Endothelial cell of umbilical vein (primary cell): ENCODE measurements at regions not wholly inside any gene's neighbourhood (a gene's known extent, or its start where the extent isn't known, plus 50 kb on each side); places are given as distances from the start of the nearest gene placed in this dataset.

Experiments
- BruUV-seq: library from RNA; stranded (reverse); fragments of 400-500 nt; replicated peaks from 2 replicates; lab custom pipeline; 2021; lab: Mats Ljungman, UMichigan
- CTCF ChIA-PET: fragments of 300-600, 350-600 bp; sonication (Branson Sonifier 250); formaldehyde crosslinking; loops from one replicate; lab custom pipeline; 2021; ENCODE audit warnings: antibody characterized with exemption, inconsistent platforms; lab: Charles Lee
- POLR2A ChIA-PET: fragments of 300-600, 350-600 bp; sonication (Branson Sonifier 250); formaldehyde crosslinking; loops from one replicate; lab custom pipeline; 2021; ENCODE audit warnings: antibody characterized with exemption, inconsistent platforms; lab: Charles Lee
- DNase-seq: peaks from one replicate; pipeline ENCODE4 v3.0.0-alpha.2; 2011; ENCODE audit warnings: low read depth, low spot score
- FAIRE-seq: peaks from 2 replicates; lab custom pipeline; 2011; peaks lifted over from hg19 to GRCh38; lab: Jason Lieb, UNC
- H2AFZ ChIP-seq: 2 replicates; pipeline ENCODE4 v1.6.0; 2012; ENCODE audit warnings: low read depth, low read length, control low read depth, inconsistent platforms
- H3K27ac ChIP-seq: 2 replicates; pipeline ENCODE4 v1.5.1; 2011; ENCODE audit warnings: low read depth, mild to moderate bottlenecking, control low read depth, low read length, moderate library complexity; ENCODE audit not compliant: insufficient read depth
- H3K27me3 ChIP-seq, 2 experiments: 2 replicates each; pipeline versions ENCODE4 v1.6.0 to v1.6.1; 2011; ENCODE audit warnings: low read length in 2 of 2, mixed read lengths in 1 of 2; ENCODE audit not compliant: control insufficient read depth in 2 of 2, insufficient read depth in 2 of 2
- H3K36me3 ChIP-seq, 2 experiments: 2 replicates in 1 of 2; 3 replicates in 1 of 2; pipeline ENCODE4 v1.5.1; 2011; ENCODE audit warnings: low read length in 2 of 2, mild to moderate bottlenecking in 1 of 2, moderate library complexity in 1 of 2; ENCODE audit not compliant: control insufficient read depth in 2 of 2, insufficient read depth in 2 of 2; ENCODE audit errors: extremely low read depth in 1 of 2
- H3K4me1 ChIP-seq: 3 replicates; pipeline ENCODE4 v1.5.1; 2011; ENCODE audit warnings: mild to moderate bottlenecking, low read length; ENCODE audit not compliant: control insufficient read depth, insufficient read depth; ENCODE audit errors: extremely low read depth
- H3K4me2 ChIP-seq: 2 replicates; pipeline ENCODE4 v1.6.1; 2011; ENCODE audit warnings: low read length, control low read depth, mixed read lengths; ENCODE audit not compliant: insufficient read depth
- H3K4me3 ChIP-seq, 3 experiments: fragments of 200-600 bp in 1 of 3; sonication (generic), shearing (Covaris generic) in 1 of 3; replicated peaks in 1 of 3; 2 replicates each; pipeline ENCODE4 v1.5.1; 2011 to 2016; ENCODE audit warnings: control low read depth in 3 of 3, low read length in 3 of 3, mild to moderate bottlenecking in 2 of 3, inconsistent platforms in 1 of 3, low read depth in 1 of 3, moderate library complexity in 1 of 3; ENCODE audit not compliant: insufficient read depth in 1 of 3
- H3K79me2 ChIP-seq: 2 replicates; pipeline ENCODE4 v1.6.0; 2012; ENCODE audit warnings: low read length, inconsistent platforms; ENCODE audit not compliant: control insufficient read depth, insufficient read depth
- H3K9ac ChIP-seq: replicated peaks from 2 replicates; pipeline ENCODE3; 2011; ENCODE audit warnings: low read length, control low read depth; ENCODE audit not compliant: insufficient read depth; ENCODE audit errors: extremely low read depth
- H3K9me1 ChIP-seq: replicated peaks from 3 replicates; pipeline ENCODE4 v1.6.0; 2011; ENCODE audit warnings: mild to moderate bottlenecking, low read length; ENCODE audit not compliant: control insufficient read depth, insufficient read depth; ENCODE audit errors: extremely low read depth
- H3K9me3 ChIP-seq: replicated peaks from 2 replicates; pipeline ENCODE4 v1.5.1; 2012; ENCODE audit warnings: low read length, inconsistent platforms; ENCODE audit not compliant: control insufficient read depth, insufficient read depth
- H4K20me1 ChIP-seq: replicated peaks from 2 replicates; pipeline ENCODE3; 2011; ENCODE audit warnings: mild to moderate bottlenecking, low read length; ENCODE audit not compliant: control insufficient read depth, insufficient read depth; ENCODE audit errors: extremely low read depth
- CTCF ChIP-seq, 2 donors: IDR thresholded peaks; 1 replicate in 1 of 2; 2 replicates in 1 of 2; pipeline ENCODE4 v1.5.1; 2011; ENCODE audit warnings: low read length in 2 of 2, mild to moderate bottlenecking in 2 of 2, moderate library complexity in 2 of 2, control low read depth in 1 of 2, inconsistent platforms in 1 of 2, low read depth in 1 of 2; ENCODE audit not compliant: insufficient read depth in 1 of 2; ENCODE audit errors: extremely low read depth in 1 of 2
- EZH2 ChIP-seq: IDR thresholded peaks from 2 replicates; pipeline ENCODE4 v1.6.1; 2012; ENCODE audit warnings: borderline replicate concordance, low read depth, mild to moderate bottlenecking, moderate library complexity, low read length, inconsistent platforms; ENCODE audit not compliant: severe bottlenecking
- FOS ChIP-seq: IDR thresholded peaks from 2 replicates; pipeline ENCODE4 v1.6.1; 2011; ENCODE audit warnings: mild to moderate bottlenecking, low read length, moderate library complexity, borderline replicate concordance; ENCODE audit not compliant: insufficient read depth
- GATA2 ChIP-seq: IDR thresholded peaks from 2 replicates; pipeline ENCODE4 v1.7.0; 2011; ENCODE audit warnings: low read depth, mild to moderate bottlenecking, moderate library complexity, mixed read lengths, low read length; ENCODE audit not compliant: insufficient read length, insufficient read depth
- JUN ChIP-seq: IDR thresholded peaks from 2 replicates; pipeline ENCODE4 v1.6.1; 2011; ENCODE audit warnings: borderline replicate concordance, low read depth; ENCODE audit not compliant: insufficient read length, insufficient read depth
- MYC ChIP-seq: IDR thresholded peaks from one replicate; pipeline ENCODE4 v1.6.1; 2011; ENCODE audit warnings: mild to moderate bottlenecking, low read depth, low read length
- POLR2A ChIP-seq: IDR thresholded peaks from 2 replicates; pipeline ENCODE4 v1.6.1; 2012; ENCODE audit warnings: low read depth, mild to moderate bottlenecking, control low read depth, low read length
- POLR2AphosphoS5 ChIP-seq: IDR thresholded peaks from 2 replicates; pipeline ENCODE4 v1.6.1; 2012; ENCODE audit warnings: low read depth, mild to moderate bottlenecking, control low read depth, low read length, moderate library complexity; ENCODE audit not compliant: insufficient read depth
- dilution Hi-C: fragments of 300-500 bp; cut with MboI; formaldehyde crosslinking; loops from one replicate; pipeline ENCODE4 v1.15.0; 2019; ENCODE audit warnings: low sequenced_read_pairs; ENCODE audit not compliant: extremely low pct_ligation_motif_present
- intact Hi-C: fragments of 100-400 bp; cut with micrococcal nuclease; formaldehyde crosslinking; loops from one replicate; pipeline ENCODE4 v1.10.0; 2022
- TF ChIP-seq, protein P1 (sequence below): IDR thresholded peaks from 2 replicates; pipeline ENCODE4 v1.6.1; 2011; ENCODE audit not compliant: insufficient read depth, insufficient read length

- DNase-seq (no peak), FAIRE-seq (peak; percentile 44)
- H3K4me1 ChIP-seq, result no peaks in the 10 kb centered on the region
- ChIA-PET POLR2A (no interaction called here), CTCF (no interaction called here)
- no peak overlapping the region for H3K27ac ChIP-seq
- H2AFZ ChIP-seq, result no peak overlapping the region
- no peak overlapping the region for H3K4me2 ChIP-seq
- no peaks in the 10 kb centered on the region for H3K9me1 ChIP-seq
- dilution Hi-C loops (no loop called here), intact Hi-C loops (no loop called here)
- BruUV-seq, result no TSS peak
- H3K79me2 ChIP-seq, result no peaks in the 10 kb centered on the region
- H3K27me3 ChIP-seq, result no peaks in the 10 kb centered on the region
- H3K4me3 ChIP-seq, result no peak overlapping the region
- no peaks in the 10 kb centered on the region for H3K9me3 ChIP-seq
- TF ChIP-seq, protein P1, sequence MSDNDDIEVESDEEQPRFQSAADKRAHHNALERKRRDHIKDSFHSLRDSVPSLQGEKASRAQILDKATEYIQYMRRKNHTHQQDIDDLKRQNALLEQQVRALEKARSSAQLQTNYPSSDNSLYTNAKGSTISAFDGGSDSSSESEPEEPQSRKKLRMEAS, result no peak
- no peak for TF ChIP-seq POLR2AphosphoS5
- no peak for TF ChIP-seq JUN
- TF ChIP-seq FOS, result no peak
- H3K9ac ChIP-seq, result no peak overlapping the region
- no peaks in the 10 kb centered on the region for H3K36me3 ChIP-seq
- H4K20me1 ChIP-seq, result no peaks in the 10 kb centered on the region
Observed at GRCh38 chr7:20279979-20280378, 50.7 kb upstream of the ITGB8 start.

DNA sequence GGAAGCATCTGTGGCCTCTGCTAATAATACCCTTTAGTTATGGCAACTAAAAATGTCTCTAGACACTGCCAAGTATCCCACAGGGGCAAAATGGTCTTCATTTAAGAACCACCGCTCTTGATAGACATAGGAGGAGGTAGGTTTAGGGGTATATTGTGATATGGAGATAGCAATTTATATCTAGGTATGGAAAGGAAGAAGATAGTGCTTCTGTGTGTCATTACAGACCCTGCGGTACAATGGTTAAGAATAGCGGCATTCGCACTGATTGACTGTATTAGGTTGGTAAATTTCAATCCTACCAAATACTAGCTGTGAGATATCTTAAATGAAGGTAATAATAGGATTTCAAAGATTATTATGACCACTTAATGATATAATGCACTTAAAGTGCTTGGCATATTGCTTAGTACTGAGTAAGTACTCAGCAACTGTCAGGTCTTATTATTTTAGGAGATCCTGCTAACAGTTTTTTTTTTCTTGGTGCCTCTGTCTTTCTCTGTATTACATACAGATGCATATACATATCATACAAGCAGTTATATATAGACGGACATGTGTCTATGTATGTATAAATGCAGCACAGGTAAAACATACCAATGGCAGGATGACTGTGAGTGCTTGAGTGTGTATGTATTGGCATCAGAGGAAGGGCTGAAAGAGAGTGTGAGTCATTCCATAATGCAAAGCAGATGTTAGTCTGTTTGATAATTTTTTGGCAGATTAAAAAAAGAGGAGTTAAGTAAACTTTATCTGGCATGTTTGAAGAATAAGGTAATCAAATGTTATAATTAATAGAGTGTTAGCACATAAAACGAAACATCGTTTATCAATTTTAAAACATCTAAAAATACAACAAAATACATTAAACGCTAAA lies 50.0 kb upstream of the ITGB8 start:
- no peak overlapping the region for H3K4me2 ChIP-seq
- no peaks in the 10 kb centered on the region for H3K79me2 ChIP-seq
- dilution Hi-C loops, result no loop called here
- H3K27me3 ChIP-seq, result no peaks in the 10 kb centered on the region
- peak; percentile 25 for DNase-seq
- no peaks in the 10 kb centered on the region for H4K20me1 ChIP-seq
- H3K36me3 ChIP-seq, result no peaks in the 10 kb centered on the region
- no peaks in the 10 kb centered on the region for H3K9me1 ChIP-seq
- ChIA-PET POLR2A (no interaction called here), CTCF (no interaction called here)
- H3K9ac ChIP-seq, result no peak overlapping the region
- intact Hi-C loops, result no loop called here
- no peak for TF ChIP-seq GATA2
- TF ChIP-seq CTCF (IDR thresholded peaks at IDR 0.05; ENCODE audit: extremely low read depth in 1 of 2, insufficient read depth in 1 of 2, low read depth in 1 of 2, low read length in 2 of 2), result no peak
- no peak for TF ChIP-seq FOS
- no peak for TF ChIP-seq POLR2AphosphoS5
- no peak for TF ChIP-seq MYC
- no peak for TF ChIP-seq POLR2A
- TF ChIP-seq EZH2, result no peak
- TF ChIP-seq JUN, result no peak
- TF ChIP-seq, protein P1, result no peak
- BruUV-seq, result no TSS peak
- no peaks in the 10 kb centered on the region for H3K9me3 ChIP-seq
- no peak overlapping the region for H2AFZ ChIP-seq
- no peaks in the 10 kb centered on the region for H3K4me1 ChIP-seq
- no peak for FAIRE-seq
- no peak overlapping the region for H3K27ac ChIP-seq
- no peak overlapping the region for H3K4me3 ChIP-seq
